SK-N-SH (cell line): ENCODE measurements at regions not wholly inside any gene's neighbourhood (a gene's known extent, or its start where the extent isn't known, plus 50 kb on each side); places are given as distances from the start of the nearest gene placed in this dataset.

Source experiments
- CTCF ChIA-PET: fragments of 300-600, 350-600 bp; formaldehyde crosslinking; extraction: SDS; loops from one replicate; lab custom pipeline; 2021; lab: Yijun Ruan, JAX
- POLR2A ChIA-PET: fragments of 350-600 bp; sonication (Branson Sonifier 250); formaldehyde crosslinking; extraction: SDS; loops from one replicate; lab custom pipeline; 2020; ENCODE audit warnings: antibody characterized with exemption, inconsistent platforms; lab: Yijun Ruan, JAX
- DNase-seq: peaks from one replicate; pipeline ENCODE4 v3.0.0; 2012
- H2AFZ ChIP-seq: fragments of 200-600 bp; sonication (generic); 2 replicates; pipeline ENCODE4 v1.8.1; 2016; ENCODE audit warnings: antibody characterized with exemption, mild to moderate bottlenecking, low read depth
- H3F3A ChIP-seq: fragments of 200-600 bp; sonication (generic); replicated peaks from 2 replicates; pipeline ENCODE3; 2016; ENCODE audit warnings: antibody characterized with exemption, mild to moderate bottlenecking; ENCODE audit not compliant: insufficient read depth
- H3K27ac ChIP-seq, 2 experiments: fragments of 200-500 bp in 1 of 2; fragments of 200-600 bp in 1 of 2; sonication (Bioruptor generic) in 1 of 2; sonication (generic), shearing (Covaris generic) in 1 of 2; 2 replicates each; pipeline versions ENCODE4 v1.5.1 to v1.6.1; 2014 to 2016; ENCODE audit warnings: low read depth in 2 of 2, inconsistent platforms in 1 of 2, low read length in 1 of 2, mild to moderate bottlenecking in 1 of 2, mixed read lengths in 1 of 2
- H3K27me3 ChIP-seq: fragments of 200-600 bp; sonication (generic), shearing (Covaris generic); 2 replicates; pipeline ENCODE4 v1.6.1; 2016; ENCODE audit warnings: mixed run types; ENCODE audit not compliant: insufficient read depth
- H3K36me3 ChIP-seq, 2 experiments: fragments of 200-500 bp in 1 of 2; fragments of 200-600 bp in 1 of 2; sonication (Bioruptor generic) in 1 of 2; sonication (generic) in 1 of 2; replicated peaks in 1 of 2; 2 replicates each; pipeline versions ENCODE3 to v1.5.1; 2014 to 2016; ENCODE audit warnings: low read length in 1 of 2, mild to moderate bottlenecking in 1 of 2; ENCODE audit not compliant: insufficient read depth in 2 of 2, control insufficient read depth in 1 of 2
- H3K4me1 ChIP-seq, 2 experiments: fragments of 200-500 bp in 1 of 2; fragments of 200-600 bp in 1 of 2; sonication (Bioruptor generic) in 1 of 2; sonication (generic), shearing (Covaris generic) in 1 of 2; 2 replicates each; pipeline versions ENCODE4 v1.5.1 to v1.6.1; 2014 to 2016; ENCODE audit warnings: low read depth in 1 of 2, low read length in 1 of 2, mixed run types in 1 of 2; ENCODE audit not compliant: insufficient read depth in 2 of 2, control insufficient read depth in 1 of 2
- H3K4me2 ChIP-seq: fragments of 200-600 bp; sonication (generic), shearing (Covaris generic); 2 replicates; pipeline ENCODE4 v1.6.1; 2017; ENCODE audit warnings: mixed run types
- H3K4me3 ChIP-seq, 2 experiments: fragments of 200-500 bp in 1 of 2; fragments of 200-600 bp in 1 of 2; sonication (Bioruptor generic) in 1 of 2; sonication (generic), shearing (Covaris generic) in 1 of 2; 2 replicates each; pipeline versions ENCODE4 v1.5.1 to v1.8.1; 2014 to 2016; ENCODE audit warnings: low read depth in 2 of 2, inconsistent platforms in 1 of 2, low read length in 1 of 2, mild to moderate bottlenecking in 1 of 2, mixed read lengths in 1 of 2, moderate library complexity in 1 of 2
- H3K79me2 ChIP-seq: fragments of 200-600 bp; sonication (generic); 2 replicates; pipeline ENCODE4 v1.8.1; 2017; ENCODE audit warnings: mild to moderate bottlenecking; ENCODE audit not compliant: insufficient read depth
- H3K9ac ChIP-seq: fragments of 200-600 bp; sonication (generic); 2 replicates; pipeline ENCODE4 v1.6.1; 2017; ENCODE audit warnings: mixed run types
- H3K9me2 ChIP-seq: fragments of 200-600 bp; sonication (generic); 2 replicates; pipeline ENCODE4 v1.6.1; 2017; ENCODE audit warnings: mixed run types
- H3K9me3 ChIP-seq: fragments of 200-600 bp; sonication (generic); 2 replicates; pipeline ENCODE4 v1.6.1; 2017; ENCODE audit warnings: mixed run types, mild to moderate bottlenecking, moderate library complexity
- H4K20me1 ChIP-seq: fragments of 200-600 bp; sonication (generic); 2 replicates; pipeline ENCODE4 v1.6.1; 2017; ENCODE audit warnings: mild to moderate bottlenecking, mixed run types; ENCODE audit not compliant: insufficient read depth
- CHD2 ChIP-seq: fragments of 150-350 bp; IDR thresholded peaks from 2 replicates; pipeline ENCODE4 v1.6.1; 2018; ENCODE audit warnings: low read length; ENCODE audit not compliant: partially characterized antibody
- ELF1 ChIP-seq: IDR thresholded peaks from 2 replicates; pipeline ENCODE4 v1.4.0; 2012
- FOXJ3 ChIP-seq: sonication (generic); formaldehyde crosslinking; IDR thresholded peaks from 2 replicates; pipeline ENCODE4 v1.5.1; 2020; ENCODE audit warnings: mild to moderate bottlenecking, missing genetic modification reagents
- GABPA ChIP-seq: IDR thresholded peaks from 2 replicates; pipeline ENCODE4 v1.4.0; 2012; ENCODE audit warnings: low read depth, mild to moderate bottlenecking
- GATA2 ChIP-seq: sonication (generic); formaldehyde crosslinking; IDR thresholded peaks from 2 replicates; pipeline ENCODE4 v1.5.0; 2020; ENCODE audit warnings: mild to moderate bottlenecking, missing genetic modification reagents
- JUND ChIP-seq: IDR thresholded peaks from 2 replicates; pipeline ENCODE4 v1.4.0; 2012
- RCOR1 ChIP-seq: fragments of 150-350 bp; IDR thresholded peaks from 2 replicates; pipeline ENCODE4 v1.6.1; 2017; ENCODE audit warnings: antibody characterized with exemption, low read length
- RFX5 ChIP-seq: IDR thresholded peaks from 2 replicates; pipeline ENCODE4 v1.6.1; 2012; ENCODE audit warnings: mild to moderate bottlenecking, improper control_type of control experiment, low read length
- RXRA ChIP-seq: IDR thresholded peaks from 2 replicates; pipeline ENCODE4 v1.4.0; 2012; ENCODE audit warnings: low read depth, mild to moderate bottlenecking, borderline replicate concordance
- SIN3A ChIP-seq: IDR thresholded peaks from 2 replicates; pipeline ENCODE4 v1.6.1; 2012; ENCODE audit warnings: low read depth, mild to moderate bottlenecking, low read length, moderate library complexity, borderline replicate concordance
- SMC3 ChIP-seq: IDR thresholded peaks from 2 replicates; pipeline ENCODE4 v1.6.1; 2012; ENCODE audit warnings: low read depth, low read length, improper control_type of control experiment
- YY1 ChIP-seq: IDR thresholded peaks from 2 replicates; pipeline ENCODE4 v1.4.0; 2012; ENCODE audit warnings: low read depth, mild to moderate bottlenecking
- WGBS: methylation state at CpG from one replicate; pipeline ENCODE4 v1.1.6; 2017; ENCODE audit warnings: low lambda C conversion rate; 5-methylcytosine and 5-hydroxymethylcytosine counted together
- TF ChIP-seq, protein P1 (sequence below): IDR thresholded peaks from 2 replicates; pipeline ENCODE4 v1.6.1; 2012; ENCODE audit warnings: mild to moderate bottlenecking, low read depth, low read length, moderate library complexity
- TF ChIP-seq, protein P2 (sequence below): IDR thresholded peaks from 2 replicates; pipeline ENCODE4 v1.4.0; 2012; ENCODE audit warnings: low read depth, borderline replicate concordance
- TF ChIP-seq, protein P3 (sequence below): IDR thresholded peaks from 2 replicates; pipeline ENCODE4 v1.4.0; 2012; ENCODE audit warnings: low read depth
- TF ChIP-seq, protein P4 (sequence below): fragments of 150-350 bp; IDR thresholded peaks from 2 replicates; pipeline ENCODE4 v1.6.1; 2017; ENCODE audit warnings: antibody characterized with exemption, low read length, low read depth, borderline replicate concordance

DNA sequence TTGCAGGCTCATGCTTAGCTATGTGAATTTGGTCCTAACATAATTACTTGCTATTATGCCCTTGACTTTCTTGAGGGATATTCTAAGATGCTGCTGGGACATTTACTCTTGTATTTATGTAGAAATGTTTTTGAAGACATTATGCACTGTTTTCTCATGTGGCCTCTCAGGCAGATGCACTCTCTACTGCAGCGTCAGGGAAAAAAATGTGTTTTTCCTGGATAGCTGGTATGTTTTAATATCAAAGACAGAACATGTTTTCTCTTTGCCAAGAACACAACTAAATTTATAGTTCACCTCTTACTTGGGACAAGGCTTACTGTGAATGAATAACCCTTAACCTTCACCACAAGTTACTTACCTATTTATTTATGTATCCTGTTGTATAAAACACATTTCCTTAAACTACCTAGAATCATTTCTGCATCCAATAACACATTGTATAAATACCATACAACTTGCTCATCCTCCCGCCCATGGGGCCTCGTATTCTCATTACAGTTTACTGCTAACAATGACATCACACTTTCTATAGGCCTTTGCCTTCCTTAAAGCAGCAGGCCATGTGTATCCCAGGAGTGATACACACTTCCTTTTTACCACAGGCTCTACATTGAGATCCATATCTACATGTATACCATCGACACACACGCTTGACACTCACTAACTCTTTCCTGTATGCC lies 178.7 kb downstream of the SLIT2 start:
- no peak for DNase-seq
- CTCF ChIA-PET, result interaction anchor here (0.6 to 9.2 kb wide), 4 partner anchors 16 to 255 kb away, joined by 3 to 55 read pairs (median 4); no protein-coding TSS in a partner anchor

DNA sequence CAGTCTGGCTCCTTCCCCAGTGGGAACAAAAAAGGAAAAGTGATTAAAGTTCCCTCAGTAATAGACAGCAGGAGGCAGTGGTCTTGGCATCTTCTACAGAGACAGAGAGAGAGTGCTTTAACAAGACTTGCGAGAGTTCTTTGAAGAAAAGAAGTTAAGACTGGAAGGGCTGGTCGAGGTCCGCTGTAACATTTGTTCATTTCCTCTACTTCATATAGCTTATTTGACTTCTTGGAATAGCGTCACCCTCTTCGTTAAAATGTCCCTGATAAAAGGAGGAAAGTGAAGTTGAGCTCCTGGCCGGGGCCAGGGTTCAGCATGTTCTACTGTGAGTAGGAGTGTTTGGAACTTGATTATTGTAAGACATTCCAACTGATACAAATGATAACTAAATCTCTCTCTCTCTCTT lies 179.8 kb downstream of the SLIT2 start:
- CTCF ChIA-PET, result interaction anchor here (1.1 to 9.2 kb wide), 5 partner anchors 12 to 253 kb away, joined by 3 to 55 read pairs (median 4); no protein-coding TSS in a partner anchor
- Histone ChIP-seq H2AFZ (no peak overlapping the region), H3K27ac (peak overlapping the region in 1 of 2 experiments; percentile 18; a peak in 1 of 4 replicates), H3K27me3 (no peaks in the 10 kb centered on the region), H3K9me2 (no peaks in the 10 kb centered on the region), H3K9me3 (no peaks in the 10 kb centered on the region; the same call in 1 of the 2 replicates), H3F3A (no peaks in the 10 kb centered on the region), H3K9ac (no peak overlapping the region), H3K4me2 (no peak overlapping the region; the same call in 1 of the 2 replicates), H4K20me1 (no peaks in the 10 kb centered on the region; the same call in 1 of the 2 replicates), H3K36me3 (no peaks in the 10 kb centered on the region), H3K79me2 (peaks cover 32% of the 10 kb centered on the region), H3K4me3 (no peak overlapping the region), H3K4me1 (peaks cover 3 to 18% of the 10 kb centered on the region in 2 experiments; a peak in 3 of 4 replicates)
- POLR2A ChIA-PET, result no interaction called here
- 92% methylated on average over 6 of the region's 6 CpGs for WGBS
- no peak for DNase-seq
- TF ChIP-seq GABPA (no peak), RXRA (no peak), RCOR1 (no peak), SMC3 (no peak), FOXJ3 (CRISPR knock-in tag) (no peak), GATA2 (no peak), YY1 (no peak), SIN3A (no peak), CHD2 (no peak), JUND (no peak), ELF1 (no peak)
- TF ChIP-seq, protein P1, sequence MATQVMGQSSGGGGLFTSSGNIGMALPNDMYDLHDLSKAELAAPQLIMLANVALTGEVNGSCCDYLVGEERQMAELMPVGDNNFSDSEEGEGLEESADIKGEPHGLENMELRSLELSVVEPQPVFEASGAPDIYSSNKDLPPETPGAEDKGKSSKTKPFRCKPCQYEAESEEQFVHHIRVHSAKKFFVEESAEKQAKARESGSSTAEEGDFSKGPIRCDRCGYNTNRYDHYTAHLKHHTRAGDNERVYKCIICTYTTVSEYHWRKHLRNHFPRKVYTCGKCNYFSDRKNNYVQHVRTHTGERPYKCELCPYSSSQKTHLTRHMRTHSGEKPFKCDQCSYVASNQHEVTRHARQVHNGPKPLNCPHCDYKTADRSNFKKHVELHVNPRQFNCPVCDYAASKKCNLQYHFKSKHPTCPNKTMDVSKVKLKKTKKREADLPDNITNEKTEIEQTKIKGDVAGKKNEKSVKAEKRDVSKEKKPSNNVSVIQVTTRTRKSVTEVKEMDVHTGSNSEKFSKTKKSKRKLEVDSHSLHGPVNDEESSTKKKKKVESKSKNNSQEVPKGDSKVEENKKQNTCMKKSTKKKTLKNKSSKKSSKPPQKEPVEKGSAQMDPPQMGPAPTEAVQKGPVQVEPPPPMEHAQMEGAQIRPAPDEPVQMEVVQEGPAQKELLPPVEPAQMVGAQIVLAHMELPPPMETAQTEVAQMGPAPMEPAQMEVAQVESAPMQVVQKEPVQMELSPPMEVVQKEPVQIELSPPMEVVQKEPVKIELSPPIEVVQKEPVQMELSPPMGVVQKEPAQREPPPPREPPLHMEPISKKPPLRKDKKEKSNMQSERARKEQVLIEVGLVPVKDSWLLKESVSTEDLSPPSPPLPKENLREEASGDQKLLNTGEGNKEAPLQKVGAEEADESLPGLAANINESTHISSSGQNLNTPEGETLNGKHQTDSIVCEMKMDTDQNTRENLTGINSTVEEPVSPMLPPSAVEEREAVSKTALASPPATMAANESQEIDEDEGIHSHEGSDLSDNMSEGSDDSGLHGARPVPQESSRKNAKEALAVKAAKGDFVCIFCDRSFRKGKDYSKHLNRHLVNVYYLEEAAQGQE, result no peak
- TF ChIP-seq, protein P2, sequence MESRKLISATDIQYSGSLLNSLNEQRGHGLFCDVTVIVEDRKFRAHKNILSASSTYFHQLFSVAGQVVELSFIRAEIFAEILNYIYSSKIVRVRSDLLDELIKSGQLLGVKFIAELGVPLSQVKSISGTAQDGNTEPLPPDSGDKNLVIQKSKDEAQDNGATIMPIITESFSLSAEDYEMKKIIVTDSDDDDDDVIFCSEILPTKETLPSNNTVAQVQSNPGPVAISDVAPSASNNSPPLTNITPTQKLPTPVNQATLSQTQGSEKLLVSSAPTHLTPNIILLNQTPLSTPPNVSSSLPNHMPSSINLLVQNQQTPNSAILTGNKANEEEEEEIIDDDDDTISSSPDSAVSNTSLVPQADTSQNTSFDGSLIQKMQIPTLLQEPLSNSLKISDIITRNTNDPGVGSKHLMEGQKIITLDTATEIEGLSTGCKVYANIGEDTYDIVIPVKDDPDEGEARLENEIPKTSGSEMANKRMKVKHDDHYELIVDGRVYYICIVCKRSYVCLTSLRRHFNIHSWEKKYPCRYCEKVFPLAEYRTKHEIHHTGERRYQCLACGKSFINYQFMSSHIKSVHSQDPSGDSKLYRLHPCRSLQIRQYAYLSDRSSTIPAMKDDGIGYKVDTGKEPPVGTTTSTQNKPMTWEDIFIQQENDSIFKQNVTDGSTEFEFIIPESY, result no peak
- TF ChIP-seq, protein P3, sequence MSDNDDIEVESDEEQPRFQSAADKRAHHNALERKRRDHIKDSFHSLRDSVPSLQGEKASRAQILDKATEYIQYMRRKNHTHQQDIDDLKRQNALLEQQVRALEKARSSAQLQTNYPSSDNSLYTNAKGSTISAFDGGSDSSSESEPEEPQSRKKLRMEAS, result no peak
- TF ChIP-seq, protein P4, sequence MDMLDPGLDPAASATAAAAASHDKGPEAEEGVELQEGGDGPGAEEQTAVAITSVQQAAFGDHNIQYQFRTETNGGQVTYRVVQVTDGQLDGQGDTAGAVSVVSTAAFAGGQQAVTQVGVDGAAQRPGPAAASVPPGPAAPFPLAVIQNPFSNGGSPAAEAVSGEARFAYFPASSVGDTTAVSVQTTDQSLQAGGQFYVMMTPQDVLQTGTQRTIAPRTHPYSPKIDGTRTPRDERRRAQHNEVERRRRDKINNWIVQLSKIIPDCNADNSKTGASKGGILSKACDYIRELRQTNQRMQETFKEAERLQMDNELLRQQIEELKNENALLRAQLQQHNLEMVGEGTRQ, result no peak

More for the DNA sequence above, 178.7 kb downstream of the SLIT2 start:
- Histone ChIP-seq H3K36me3 (no peaks in the 10 kb centered on the region), H2AFZ (no peak overlapping the region), H4K20me1 (no peaks in the 10 kb centered on the region; the same call in 1 of the 2 replicates), H3F3A (no peaks in the 10 kb centered on the region), H3K27ac (no peak overlapping the region; a peak in 1 of 4 replicates), H3K4me2 (0 out of 2 replicates have a peak overlapping the region, but pooled peaks have one; percentile 9), H3K4me1 (peaks cover 3 to 18% of the 10 kb centered on the region in 2 experiments; a peak in 3 of 4 replicates), H3K4me3 (no peak overlapping the region), H3K9me2 (no peaks in the 10 kb centered on the region), H3K9me3 (no peaks in the 10 kb centered on the region; the same call in 1 of the 2 replicates), H3K79me2 (peaks cover 33% of the 10 kb centered on the region; the same call in 1 of the 2 replicates), H3K27me3 (no peaks in the 10 kb centered on the region), H3K9ac (no peak overlapping the region)
- TF ChIP-seq, protein P3, result 0 out of 2 replicates have a peak, but pooled peaks have one; percentile 52
- TF ChIP-seq, protein P4, result no peak
- TF ChIP-seq JUND (0 out of 2 replicates have a peak, but pooled peaks have one; percentile 9), RFX5 (no peak), GATA2 (no peak)
- WGBS, result 67% methylated on average over 5 of the region's 5 CpGs
- POLR2A ChIA-PET, result no interaction called here
